Transverse colon (tissue), 4 donors: ENCODE measurements at regions not wholly inside any gene's neighbourhood (a gene's known extent, or its start where the extent isn't known, plus 50 kb on each side); places are given as distances from the start of the nearest gene placed in this dataset.

ENCODE experiments used
- DNase-seq: peaks from one replicate; pipeline ENCODE4 v3.0.0-alpha.2; 2019
- H3K27ac ChIP-seq, 4 donors: fragments of 200-600 bp; sonication (generic); 2 replicates each; pipeline ENCODE4 v1.5.1; 2016 to 2018; ENCODE audit warnings: inconsistent platforms in 4 of 4
- H3K27me3 ChIP-seq: fragments of 200-600 bp; sonication (generic); 2 replicates; pipeline ENCODE4 v1.5.1; 2017; ENCODE audit warnings: inconsistent platforms
- H3K36me3 ChIP-seq, 4 donors: fragments of 200-600 bp; sonication (generic); 2 replicates each; pipeline ENCODE4 v1.5.1; 2017 to 2019; ENCODE audit warnings: inconsistent platforms in 4 of 4
- H3K4me1 ChIP-seq, 4 donors: fragments of 200-600 bp; sonication (generic); 2 replicates each; pipeline ENCODE4 v1.5.1; 2017 to 2020; ENCODE audit warnings: inconsistent platforms in 4 of 4
- H3K4me3 ChIP-seq, 4 donors: fragments of 200-600 bp; sonication (generic); 1 replicate in 1 of 4; 2 replicates in 3 of 4; pipeline versions ENCODE4 v1.5.1 to v1.6.1; 2017 to 2019; ENCODE audit warnings: inconsistent platforms in 4 of 4
- H3K9me3 ChIP-seq, 2 donors: fragments of 200-600 bp; sonication (generic); 2 replicates each; pipeline ENCODE4 v1.5.1; 2017 to 2019; ENCODE audit warnings: inconsistent platforms in 2 of 2
- EP300 ChIP-seq: sonication (generic); formaldehyde crosslinking; IDR thresholded peaks from one replicate; pipeline ENCODE4 v1.6.1; 2017; ENCODE audit warnings: antibody characterized with exemption, low read depth
- POLR2A ChIP-seq: fragments of 450-650 bp; IDR thresholded peaks from one replicate; pipeline ENCODE4 v1.6.1; 2016; ENCODE audit warnings: antibody characterized with exemption, mild to moderate bottlenecking, moderate library complexity
- POLR2AphosphoS5 ChIP-seq, 3 donors: sonication (generic); formaldehyde crosslinking; IDR thresholded peaks; one replicate each; pipeline ENCODE4 v1.6.1; 2016; ENCODE audit warnings: antibody characterized with exemption in 3 of 3
- WGBS, 2 donors: methylation state at CpG; one replicate each; pipeline ENCODE4 v1.1.5; 2018; ENCODE audit warnings: low coverage in 1 of 2; 5-methylcytosine and 5-hydroxymethylcytosine counted together
- in situ Hi-C, 4 donors: fragments of 200-750 bp; cut with MboI; loops; one replicate each; pipeline versions ENCODE4 v1.15.0 to v1.15.1; 2017; ENCODE audit warnings: low sequenced_read_pairs in 3 of 4, low pct_ligation_motif_present in 1 of 4, low pct_unique_long_range_greater_than_20kb in 1 of 4
- intact Hi-C: fragments of 100-400 bp; cut with DNase I; formaldehyde crosslinking; loops from one replicate; pipeline ENCODE4 v1.15.1; 2023; ENCODE audit warnings: low total_unique reads
- TF ChIP-seq, protein P1 (sequence below), 5 experiments: fragments of 200-600 bp in 3 of 5; fragments of 450-650 bp in 2 of 5; sonication (generic) in 3 of 5; IDR thresholded peaks; 1 replicate in 2 of 5; 2 replicates in 3 of 5; pipeline ENCODE4 v1.5.1; 2016 to 2017; ENCODE audit warnings: antibody characterized with exemption in 5 of 5, inconsistent platforms in 3 of 5, mild to moderate bottlenecking in 2 of 5, moderate library complexity in 1 of 5

DNA sequence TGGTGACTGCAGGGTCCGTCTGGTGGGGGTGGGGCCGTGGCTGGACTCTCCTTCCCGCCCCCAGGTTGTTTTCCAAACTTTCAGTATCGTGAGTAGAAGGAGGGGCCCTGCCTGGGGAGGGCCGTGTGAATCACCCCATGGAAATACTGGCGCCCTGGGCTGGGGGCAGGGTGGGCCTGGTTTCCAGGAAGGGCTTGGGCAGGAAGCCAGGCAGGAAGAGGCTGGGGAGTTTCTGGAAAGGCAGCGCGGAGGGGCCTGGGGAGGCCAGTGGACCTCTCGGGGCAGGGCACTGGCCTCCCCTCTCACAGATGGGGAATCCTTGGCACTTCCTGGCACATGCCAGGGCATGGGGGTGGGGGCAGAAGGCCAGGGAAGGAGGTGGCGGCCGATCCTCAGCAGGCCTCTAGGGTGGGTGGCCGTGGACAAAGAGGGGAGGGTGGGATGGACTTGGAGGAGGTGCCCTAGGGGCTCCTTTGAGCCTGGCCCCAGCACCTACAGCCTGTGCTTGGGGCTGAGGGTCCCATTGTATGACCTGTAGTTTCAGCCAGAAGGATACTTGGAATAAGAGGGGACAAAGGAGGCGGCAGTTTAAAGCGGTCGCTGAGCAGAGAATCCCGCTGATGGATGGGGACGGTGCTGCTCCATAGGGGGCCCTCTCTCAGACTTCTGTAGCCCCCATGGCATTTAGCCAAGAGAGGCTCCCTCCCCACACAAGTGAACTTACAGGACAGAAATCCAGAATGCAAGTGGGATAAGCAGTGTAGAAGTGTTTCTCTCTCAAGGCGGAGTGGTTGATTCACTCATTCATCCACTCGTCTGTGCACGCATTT lies 56.5 kb upstream of the GATA2 start:
- TF ChIP-seq POLR2A (no peak), EP300 (peak; percentile 17), POLR2AphosphoS5 (IDR thresholded peaks at IDR 0.05) (no peak)
- TF ChIP-seq, protein P1, sequence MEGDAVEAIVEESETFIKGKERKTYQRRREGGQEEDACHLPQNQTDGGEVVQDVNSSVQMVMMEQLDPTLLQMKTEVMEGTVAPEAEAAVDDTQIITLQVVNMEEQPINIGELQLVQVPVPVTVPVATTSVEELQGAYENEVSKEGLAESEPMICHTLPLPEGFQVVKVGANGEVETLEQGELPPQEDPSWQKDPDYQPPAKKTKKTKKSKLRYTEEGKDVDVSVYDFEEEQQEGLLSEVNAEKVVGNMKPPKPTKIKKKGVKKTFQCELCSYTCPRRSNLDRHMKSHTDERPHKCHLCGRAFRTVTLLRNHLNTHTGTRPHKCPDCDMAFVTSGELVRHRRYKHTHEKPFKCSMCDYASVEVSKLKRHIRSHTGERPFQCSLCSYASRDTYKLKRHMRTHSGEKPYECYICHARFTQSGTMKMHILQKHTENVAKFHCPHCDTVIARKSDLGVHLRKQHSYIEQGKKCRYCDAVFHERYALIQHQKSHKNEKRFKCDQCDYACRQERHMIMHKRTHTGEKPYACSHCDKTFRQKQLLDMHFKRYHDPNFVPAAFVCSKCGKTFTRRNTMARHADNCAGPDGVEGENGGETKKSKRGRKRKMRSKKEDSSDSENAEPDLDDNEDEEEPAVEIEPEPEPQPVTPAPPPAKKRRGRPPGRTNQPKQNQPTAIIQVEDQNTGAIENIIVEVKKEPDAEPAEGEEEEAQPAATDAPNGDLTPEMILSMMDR (IDR thresholded peaks at IDR 0.05): no peak
- intact Hi-C loops: no loop called here
- no peaks in the 10 kb centered on the region for H3K36me3 ChIP-seq
- H3K4me1 ChIP-seq: peaks cover 0 to 6% (median 0%) of the 10 kb centered on the region in 4 donors
- no peak overlapping the region for H3K4me3 ChIP-seq
- no peaks in the 10 kb centered on the region for H3K9me3 ChIP-seq
- in situ Hi-C loops: no loop called here
- DNase-seq: no peak
- H3K27ac ChIP-seq: no peak overlapping the region
- 63 to 74% methylated on average over 4 to 20 of the region's 20 CpGs for WGBS, 2 donors
- peaks cover 12% of the 10 kb centered on the region for H3K27me3 ChIP-seq

DNA sequence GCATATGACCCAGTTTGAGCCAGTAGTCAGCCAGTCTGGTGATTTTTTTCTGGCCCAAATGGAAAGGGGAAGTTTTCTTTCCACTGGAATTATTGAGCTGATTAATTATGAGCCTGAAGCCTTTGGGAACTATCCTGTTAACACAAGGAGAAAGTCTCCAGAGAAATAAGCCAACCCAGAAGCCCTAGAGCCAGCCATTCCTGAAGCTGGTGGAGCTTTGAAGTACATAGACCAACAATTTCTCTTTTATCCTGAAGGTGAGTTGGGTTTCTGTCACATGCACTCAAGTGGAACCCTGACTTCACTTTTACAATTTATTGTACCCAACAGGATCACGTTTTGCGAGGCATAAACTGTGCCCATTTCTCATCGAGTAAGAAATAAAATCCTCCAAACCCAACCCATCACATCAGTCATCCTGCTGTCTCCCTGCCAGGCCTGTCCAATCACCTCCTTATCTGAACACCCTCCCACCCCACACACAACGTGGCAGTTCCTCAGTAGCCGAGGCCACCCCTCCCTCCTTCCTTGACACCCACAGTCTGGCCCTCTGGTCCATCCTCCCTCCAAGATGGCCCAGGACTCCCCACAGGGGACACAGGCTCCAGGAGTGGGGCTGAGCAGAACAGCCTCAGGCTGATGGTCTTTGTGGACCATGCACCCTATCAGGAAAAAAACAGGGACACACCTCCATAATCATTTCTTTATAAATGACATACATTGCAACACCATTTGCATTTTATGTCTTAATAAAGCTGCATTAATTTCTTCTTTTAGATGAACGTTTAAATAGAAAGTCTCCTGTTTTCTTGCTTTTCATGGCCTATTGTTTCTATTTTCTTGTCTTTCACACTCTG lies 55.7 kb upstream of the GATA2 start:
- Histone ChIP-seq H3K27ac (no peak overlapping the region), H3K36me3 (no peaks in the 10 kb centered on the region), H3K9me3 (peaks cover 1 to 2% of the 10 kb centered on the region in 2 donors), H3K4me1 (peaks cover 0 to 6% (median 0%) of the 10 kb centered on the region in 4 donors), H3K27me3 (peaks cover 3% of the 10 kb centered on the region), H3K4me3 (no peak overlapping the region)
- in situ Hi-C loops: no loop called here
- TF ChIP-seq POLR2A: no peak
- no peak for TF ChIP-seq EP300
- no peak for TF ChIP-seq POLR2AphosphoS5 (IDR thresholded peaks at IDR 0.05)
- TF ChIP-seq, protein P1 (IDR thresholded peaks at IDR 0.05): no peak
- 26 to 64% methylated on average over 4 to 6 of the region's 6 CpGs for WGBS, 2 donors
- DNase-seq: no peak
- intact Hi-C loops: no loop called here

DNA sequence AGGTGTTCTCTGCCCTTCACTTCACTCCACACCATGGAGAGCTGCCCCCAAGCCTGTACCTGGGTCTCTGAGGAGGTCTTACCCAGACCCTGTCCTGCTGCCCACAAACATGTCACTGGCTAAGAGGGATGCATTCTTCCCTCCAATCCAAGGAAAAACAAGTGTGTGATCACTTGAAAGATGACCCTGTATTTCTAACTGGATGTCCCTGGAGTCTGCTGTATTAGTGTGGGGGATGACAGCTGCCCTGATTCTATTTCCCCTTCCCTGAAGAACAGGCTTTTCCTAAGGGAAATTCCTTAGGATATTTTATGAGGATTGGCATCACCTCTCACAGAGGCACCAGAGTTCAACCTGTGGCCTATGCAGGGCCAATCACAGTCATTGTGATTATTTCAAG lies 55.0 kb upstream of the GATA2 start:
- Histone ChIP-seq H3K4me3 (no peak overlapping the region), H3K36me3 (no peaks in the 10 kb centered on the region), H3K27me3 (peaks cover 6% of the 10 kb centered on the region), H3K4me1 (peaks cover 0 to 6% (median 0%) of the 10 kb centered on the region in 4 donors), H3K27ac (no peak overlapping the region), H3K9me3 (peaks cover 6 to 8% of the 10 kb centered on the region in 2 donors)
- DNase-seq: no peak
- in situ Hi-C loops: no loop called here
- intact Hi-C loops: no loop called here
- TF ChIP-seq, protein P1 (IDR thresholded peaks at IDR 0.05): no peak
- TF ChIP-seq POLR2AphosphoS5 (IDR thresholded peaks at IDR 0.05) (no peak), EP300 (no peak), POLR2A (no peak)

DNA sequence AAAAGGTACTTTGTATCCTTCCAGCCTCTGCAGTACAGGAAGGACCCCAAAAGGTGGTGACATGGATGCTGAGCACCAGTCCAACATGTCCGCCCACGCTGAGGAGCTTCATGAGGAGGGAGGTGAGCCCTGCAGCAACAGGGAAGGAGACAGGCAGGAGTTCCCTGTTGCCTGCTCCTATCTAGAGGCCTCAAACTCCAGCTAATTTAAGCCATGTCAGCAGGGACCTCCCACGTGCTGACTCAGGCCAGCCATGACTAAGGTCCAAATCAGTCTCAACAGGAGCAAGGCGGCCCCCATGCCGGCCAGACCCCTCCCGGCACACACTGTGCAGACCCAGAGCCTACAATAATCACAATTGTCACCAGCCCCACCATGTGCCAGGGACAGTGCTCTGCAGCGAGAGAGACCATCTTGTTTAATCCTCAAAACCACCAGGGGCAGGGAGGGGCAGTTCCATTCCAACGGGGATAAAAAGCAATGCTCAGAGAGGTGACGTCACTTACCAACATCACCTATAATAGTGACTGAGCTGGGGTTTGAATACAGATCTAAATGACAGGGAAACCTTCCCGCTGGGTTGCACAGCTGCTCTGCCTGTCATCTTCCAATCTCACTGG lies 54.5 kb upstream of the GATA2 start:
- Histone ChIP-seq H3K27ac (no peak overlapping the region), H3K9me3 (peaks cover 6 to 8% of the 10 kb centered on the region in 2 donors), H3K36me3 (no peaks in the 10 kb centered on the region), H3K27me3 (peaks cover 8% of the 10 kb centered on the region), H3K4me1 (peaks cover 0 to 6% (median 0%) of the 10 kb centered on the region in 4 donors), H3K4me3 (no peak overlapping the region)
- in situ Hi-C loops: no loop called here
- intact Hi-C loops: no loop called here
- TF ChIP-seq POLR2AphosphoS5 (IDR thresholded peaks at IDR 0.05) (no peak), POLR2A (no peak), EP300 (no peak)
- TF ChIP-seq, protein P1 (IDR thresholded peaks at IDR 0.05): no peak
- WGBS, 2 donors: 81% methylated on average over 10 of the region's 10 CpGs; no CpG with 5 or more reads in 1 of the 2 donors
- no peak for DNase-seq
